ENCODE measurements at regions not wholly inside any gene's neighbourhood (a gene's known extent, or its start where the extent isn't known, plus 50 kb on each side); places are given as distances from the start of the nearest gene placed in this dataset.
"Not testable (repeated sequence)": the region's sequence is repeated elsewhere in the genome, so short reads cannot be mapped to it uniquely, and the experiment has no call there.

- Histone ChIP-seq H3K9me3 (ENCODE audit: low read length) (no peaks in the 10 kb centered on the region), H3K27me3 (ENCODE audit: insufficient read depth, low read depth, low read length) (no peaks in the 10 kb centered on the region), H3K36me3 (ENCODE audit: insufficient read depth, low read length) (no peaks in the 10 kb centered on the region), H3K4me2 (ENCODE audit: low read length) (no peak overlapping the region), H3K4me3 (ENCODE audit: low read length) (no peak overlapping the region), H4K20me1 (ENCODE audit: insufficient read depth) (no peaks in the 10 kb centered on the region), H3F3A (ENCODE audit: insufficient read depth, low read length, poor library complexity, severe bottlenecking) (no peaks in the 10 kb centered on the region), H3K9me2 (ENCODE audit: insufficient read depth, low read length) (no peaks in the 10 kb centered on the region), H3K79me2 (replicated peaks; ENCODE audit: insufficient read depth, low read length) (no peaks in the 10 kb centered on the region), H2AFZ (ENCODE audit: low read depth, low read length) (no peak overlapping the region), H3K27ac (ENCODE audit: low read length) (no peak overlapping the region), H3K9ac (ENCODE audit: low read length) (no peak overlapping the region)
- TF ChIP-seq SMC3 (conservative IDR thresholded peaks at IDR 0.05; ENCODE audit: poor library complexity) = no peak
- TF ChIP-seq CTCF (IDR thresholded peaks at IDR 0.05; ENCODE audit: poor library complexity, severe bottlenecking) = no peak
- TF ChIP-seq EP300 (conservative IDR thresholded peaks at IDR 0.05; ENCODE audit: poor library complexity, severe bottlenecking) = no peak
- no peak for TF ChIP-seq EZH2 (IDR thresholded peaks at IDR 0.05; ENCODE audit: borderline replicate concordance, insufficient read depth, low read length, poor library complexity, severe bottlenecking)
- no peak for TF ChIP-seq TAF1 (IDR thresholded peaks at IDR 0.05; ENCODE audit: low read depth)
- no peak for TF ChIP-seq POLR2AphosphoS5 (IDR thresholded peaks at IDR 0.05)
- TF ChIP-seq REST (IDR thresholded peaks at IDR 0.05; ENCODE audit: borderline replicate concordance) = no peak
- TF ChIP-seq RAD21 (conservative IDR thresholded peaks at IDR 0.05) = no peak
- TF ChIP-seq MXI1 (conservative IDR thresholded peaks at IDR 0.05; ENCODE audit: poor library complexity, severe bottlenecking) = no peak
Measured at GRCh38 chr4:86452422-86452891, 92.6 kb upstream of the MAPK10 start.

- H3K9ac ChIP-seq (ENCODE audit: low read length) = no peak overlapping the region
- no peak overlapping the region for H2AFZ ChIP-seq (ENCODE audit: low read depth, low read length)
- no peak overlapping the region for H3K4me2 ChIP-seq (ENCODE audit: low read length)
- no peaks in the 10 kb centered on the region for H3F3A ChIP-seq (ENCODE audit: insufficient read depth, low read length, poor library complexity, severe bottlenecking)
- H3K9me3 ChIP-seq (ENCODE audit: low read length) = no peaks in the 10 kb centered on the region
- no peaks in the 10 kb centered on the region for H4K20me1 ChIP-seq (ENCODE audit: insufficient read depth)
- TF ChIP-seq POLR2AphosphoS5 (IDR thresholded peaks at IDR 0.05) (no peak), EP300 (conservative IDR thresholded peaks at IDR 0.05; ENCODE audit: poor library complexity, severe bottlenecking) (no peak), TAF1 (IDR thresholded peaks at IDR 0.05; ENCODE audit: low read depth) (no peak), MXI1 (conservative IDR thresholded peaks at IDR 0.05; ENCODE audit: poor library complexity, severe bottlenecking) (no peak), RAD21 (conservative IDR thresholded peaks at IDR 0.05) (no peak), REST (IDR thresholded peaks at IDR 0.05; ENCODE audit: borderline replicate concordance) (no peak), CTCF (IDR thresholded peaks at IDR 0.05; ENCODE audit: poor library complexity, severe bottlenecking) (no peak), SMC3 (conservative IDR thresholded peaks at IDR 0.05; ENCODE audit: poor library complexity) (no peak), EZH2 (IDR thresholded peaks at IDR 0.05; ENCODE audit: borderline replicate concordance, insufficient read depth, low read length, poor library complexity, severe bottlenecking) (no peak)
- no peaks in the 10 kb centered on the region for H3K9me2 ChIP-seq (ENCODE audit: insufficient read depth, low read length)
- no peak overlapping the region for H3K27ac ChIP-seq (ENCODE audit: low read length)
- H3K27me3 ChIP-seq (ENCODE audit: insufficient read depth, low read depth, low read length) = no peaks in the 10 kb centered on the region
- no peaks in the 10 kb centered on the region for H3K79me2 ChIP-seq (replicated peaks; ENCODE audit: insufficient read depth, low read length)
- H3K36me3 ChIP-seq (ENCODE audit: insufficient read depth, low read length) = no peaks in the 10 kb centered on the region
- H3K4me3 ChIP-seq (ENCODE audit: low read length) = no peak overlapping the region
Measured at GRCh38 chr4:86452924-86453531, 93.2 kb upstream of the MAPK10 start.

GRCh38 chr4:86453611-86454072 is 93.8 kb upstream of the MAPK10 start:
- not testable (repeated sequence) for H3K36me3 ChIP-seq (ENCODE audit: insufficient read depth, low read length); H3F3A ChIP-seq (ENCODE audit: insufficient read depth, low read length, poor library complexity, severe bottlenecking); H3K79me2 ChIP-seq (replicated peaks; ENCODE audit: insufficient read depth, low read length); H3K27me3 ChIP-seq (ENCODE audit: insufficient read depth, low read depth, low read length); H4K20me1 ChIP-seq (ENCODE audit: insufficient read depth); H3K27ac ChIP-seq (ENCODE audit: low read length); H2AFZ ChIP-seq (ENCODE audit: low read depth, low read length); H3K9me3 ChIP-seq (ENCODE audit: low read length); H3K9me2 ChIP-seq (ENCODE audit: insufficient read depth, low read length); H3K4me3 ChIP-seq (ENCODE audit: low read length); H3K4me2 ChIP-seq (ENCODE audit: low read length); H3K9ac ChIP-seq (ENCODE audit: low read length)

Data from neural cell (in vitro differentiated cells).